Left ventricle myocardium inferior (tissue), 1 donor: ENCODE measurements at regions not wholly inside any gene's neighbourhood (a gene's known extent, or its start where the extent isn't known, plus 50 kb on each side); places are given as distances from the start of the nearest gene placed in this dataset.

Experiments
- DNase-seq: peaks from one replicate; pipeline ENCODE4 v3.0.0-alpha.2; 2020
- H3K27ac ChIP-seq: fragments of 200-600 bp; replicated peaks from 2 replicates; pipeline ENCODE4 v1.8.0; 2021
- H3K27me3 ChIP-seq: fragments of 200-600 bp; 2 replicates; pipeline ENCODE4 v1.8.0; 2021; ENCODE audit warnings: low read depth
- H3K36me3 ChIP-seq: fragments of 200-600 bp; 2 replicates; pipeline ENCODE4 v1.8.0; 2021
- H3K4me1 ChIP-seq: fragments of 200-600 bp; 2 replicates; pipeline ENCODE4 v1.8.0; 2021
- H3K4me3 ChIP-seq: fragments of 200-600 bp; 2 replicates; pipeline ENCODE4 v1.8.0; 2021; ENCODE audit warnings: mild to moderate bottlenecking, moderate library complexity
- H3K9me3 ChIP-seq: fragments of 200-600 bp; replicated peaks from 2 replicates; pipeline ENCODE4 v1.8.0; 2021
- intact Hi-C: fragments of 100-400 bp; cut with micrococcal nuclease; formaldehyde crosslinking; loops from one replicate; pipeline ENCODE4 v1.11.0; 2022
- TF ChIP-seq, protein P1 (sequence below): fragments of 200-600 bp; IDR thresholded peaks from 2 replicates; pipeline ENCODE4 v1.8.0; 2021; ENCODE audit warnings: antibody characterized with exemption, mild to moderate bottlenecking, borderline replicate concordance
- donor health status: DM: no; HTN: yes; CAD: no; lungs with severe emphysema.

DNA sequence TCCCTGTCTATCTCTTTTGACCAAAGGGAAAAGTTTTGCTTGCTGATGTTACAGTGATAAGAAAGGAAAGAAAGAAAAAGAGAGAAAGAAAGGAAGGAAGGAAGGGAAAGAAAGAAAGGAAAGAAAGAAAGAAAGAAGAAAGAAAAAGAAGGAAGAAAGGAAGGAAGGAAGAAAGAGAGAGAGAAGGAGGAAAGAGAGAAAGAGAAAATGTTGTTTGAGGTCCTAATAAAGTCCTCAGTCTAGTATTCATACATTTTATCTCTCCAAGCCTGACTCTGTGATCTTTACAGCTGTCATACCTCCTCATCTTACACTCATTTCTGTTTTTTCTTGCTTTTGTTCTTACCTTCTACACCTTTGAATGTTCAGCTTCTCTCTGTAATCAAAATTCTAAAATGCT, 111.4 kb upstream of the MBNL1 start:
- Histone ChIP-seq H3K4me3 (no peak overlapping the region), H3K27me3 (no peaks in the 10 kb centered on the region), H3K9me3 (no peaks in the 10 kb centered on the region), H3K4me1 (no peaks in the 10 kb centered on the region), H3K36me3 (no peaks in the 10 kb centered on the region), H3K27ac (no peak overlapping the region)
- TF ChIP-seq, protein P1, sequence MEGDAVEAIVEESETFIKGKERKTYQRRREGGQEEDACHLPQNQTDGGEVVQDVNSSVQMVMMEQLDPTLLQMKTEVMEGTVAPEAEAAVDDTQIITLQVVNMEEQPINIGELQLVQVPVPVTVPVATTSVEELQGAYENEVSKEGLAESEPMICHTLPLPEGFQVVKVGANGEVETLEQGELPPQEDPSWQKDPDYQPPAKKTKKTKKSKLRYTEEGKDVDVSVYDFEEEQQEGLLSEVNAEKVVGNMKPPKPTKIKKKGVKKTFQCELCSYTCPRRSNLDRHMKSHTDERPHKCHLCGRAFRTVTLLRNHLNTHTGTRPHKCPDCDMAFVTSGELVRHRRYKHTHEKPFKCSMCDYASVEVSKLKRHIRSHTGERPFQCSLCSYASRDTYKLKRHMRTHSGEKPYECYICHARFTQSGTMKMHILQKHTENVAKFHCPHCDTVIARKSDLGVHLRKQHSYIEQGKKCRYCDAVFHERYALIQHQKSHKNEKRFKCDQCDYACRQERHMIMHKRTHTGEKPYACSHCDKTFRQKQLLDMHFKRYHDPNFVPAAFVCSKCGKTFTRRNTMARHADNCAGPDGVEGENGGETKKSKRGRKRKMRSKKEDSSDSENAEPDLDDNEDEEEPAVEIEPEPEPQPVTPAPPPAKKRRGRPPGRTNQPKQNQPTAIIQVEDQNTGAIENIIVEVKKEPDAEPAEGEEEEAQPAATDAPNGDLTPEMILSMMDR: no peak
- DNase-seq: no peak
- intact Hi-C loops: no loop called here

DNA sequence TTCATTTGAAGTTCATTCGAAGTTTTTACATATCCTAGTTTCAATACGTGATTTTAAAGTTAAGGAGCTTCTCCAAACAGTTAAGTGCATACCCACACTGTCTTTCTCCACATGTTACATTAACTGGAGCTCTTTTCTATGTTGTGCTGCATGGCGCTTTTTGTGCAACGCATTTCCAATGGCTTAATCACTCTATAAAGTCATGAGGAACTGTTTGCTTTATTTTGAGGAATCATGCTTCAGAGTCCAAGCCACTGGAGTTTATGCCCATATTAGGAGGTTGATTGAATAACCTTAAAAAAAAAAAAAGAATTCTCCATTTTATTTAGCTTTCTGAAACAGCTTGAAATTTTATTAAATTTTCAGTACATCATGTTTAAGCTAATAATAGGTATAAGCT, 109.4 kb upstream of the MBNL1 start:
- H3K4me1 ChIP-seq: no peaks in the 10 kb centered on the region
- H3K9me3 ChIP-seq: peaks cover 7% of the 10 kb centered on the region
- H3K27me3 ChIP-seq: no peaks in the 10 kb centered on the region
- no peak overlapping the region for H3K27ac ChIP-seq
- no peak overlapping the region for H3K4me3 ChIP-seq
- DNase-seq: no peak
- intact Hi-C loops: no loop called here
- no peaks in the 10 kb centered on the region for H3K36me3 ChIP-seq
- TF ChIP-seq, protein P1: no peak

DNA sequence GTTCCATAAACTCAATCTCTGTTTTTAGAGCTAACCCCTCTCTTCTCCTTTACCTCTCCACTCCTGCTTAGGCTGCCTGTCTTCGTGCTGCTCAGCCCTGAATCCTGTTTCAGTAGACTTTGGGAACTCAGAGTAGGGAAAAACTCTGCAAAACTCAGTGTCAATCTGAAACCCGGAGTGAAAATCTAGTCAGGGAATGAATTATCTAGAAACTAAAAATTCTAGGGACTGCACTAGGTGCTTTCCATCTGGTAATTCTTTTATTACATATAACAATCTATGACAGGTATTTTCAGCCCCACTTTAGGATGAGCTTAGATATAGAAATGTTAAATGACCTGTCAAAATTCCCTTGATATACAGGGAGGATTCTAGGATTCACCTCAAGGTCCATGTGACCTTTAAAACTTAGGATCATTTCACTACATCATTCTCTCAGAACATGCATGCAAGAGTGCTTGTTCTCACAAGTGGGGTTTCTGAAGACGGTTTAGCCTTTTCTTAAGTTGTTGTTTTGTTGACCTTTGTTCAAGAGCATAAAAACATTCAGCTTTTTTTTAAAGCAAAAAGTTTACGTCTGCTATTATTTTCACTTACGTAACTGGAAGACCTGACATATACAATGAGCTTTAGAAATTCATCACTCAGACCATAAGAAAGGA, 108.2 kb upstream of the MBNL1 start:
- Histone ChIP-seq H3K4me1 (no peaks in the 10 kb centered on the region), H3K27ac (no peak overlapping the region), H3K9me3 (peaks cover 15% of the 10 kb centered on the region), H3K4me3 (no peak overlapping the region), H3K36me3 (no peaks in the 10 kb centered on the region), H3K27me3 (no peaks in the 10 kb centered on the region)
- no peak for DNase-seq
- intact Hi-C loops: no loop called here
- TF ChIP-seq, protein P1: no peak

DNA sequence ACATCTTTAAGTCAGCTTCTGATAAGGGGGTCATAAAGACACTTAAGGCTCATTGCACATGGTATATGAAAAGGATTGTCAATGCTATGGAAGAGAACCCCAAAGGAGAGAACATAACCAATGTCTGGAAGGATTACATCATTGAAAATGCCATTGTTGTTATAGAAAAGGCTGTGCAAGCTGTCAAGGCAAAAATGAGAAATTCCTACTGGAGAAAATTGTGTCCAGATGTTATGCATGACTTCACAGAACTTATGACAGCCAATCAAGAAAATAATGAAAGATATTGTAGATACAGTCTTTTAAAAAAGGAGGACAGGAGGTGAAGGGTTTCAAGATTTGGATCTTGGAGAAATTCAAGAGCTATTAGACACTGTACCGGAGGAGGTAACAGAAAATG, 96.3 kb upstream of the MBNL1 start:
- H3K4me1 ChIP-seq: no peaks in the 10 kb centered on the region
- intact Hi-C loops: no loop called here

DNA sequence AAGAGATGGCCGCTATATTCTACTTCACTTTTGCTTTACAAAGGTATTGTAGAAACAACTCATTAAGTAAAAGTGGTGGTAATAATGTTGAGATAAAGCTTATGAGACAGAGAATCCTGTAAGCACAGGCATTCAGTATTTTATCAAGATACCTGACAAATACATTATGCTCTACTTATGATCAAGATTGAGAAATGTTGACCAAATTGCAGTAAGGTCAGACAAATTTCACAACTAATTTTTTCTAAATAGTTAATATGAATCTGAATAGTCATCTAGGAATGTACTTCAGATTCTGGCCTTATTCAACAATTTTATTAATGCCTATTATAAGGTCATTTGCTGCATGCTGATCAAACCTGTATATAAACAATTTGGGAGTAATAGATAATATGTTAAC, 95.1 kb upstream of the MBNL1 start:
- no peak for DNase-seq
- no peak overlapping the region for H3K4me3 ChIP-seq
- intact Hi-C loops: no loop called here

More for the DNA sequence above, 96.3 kb upstream of the MBNL1 start:
- no peak overlapping the region for H3K27ac ChIP-seq
- TF ChIP-seq, protein P1: no peak
- H3K4me3 ChIP-seq: no peak overlapping the region
- no peaks in the 10 kb centered on the region for H3K27me3 ChIP-seq
- H3K9me3 ChIP-seq: no peaks in the 10 kb centered on the region
- DNase-seq: no peak
- H3K36me3 ChIP-seq: no peaks in the 10 kb centered on the region

More for the DNA sequence above, 95.1 kb upstream of the MBNL1 start:
- Histone ChIP-seq H3K4me1 (no peaks in the 10 kb centered on the region), H3K27me3 (no peaks in the 10 kb centered on the region), H3K27ac (no peak overlapping the region), H3K9me3 (no peaks in the 10 kb centered on the region), H3K36me3 (no peaks in the 10 kb centered on the region)
- TF ChIP-seq, protein P1: no peak
